HCT116 (cell line): ENCODE measurements at regions not wholly inside any gene's neighbourhood (a gene's known extent, or its start where the extent isn't known, plus 50 kb on each side); places are given as distances from the start of the nearest gene placed in this dataset.

Source experiments
- ATAC-seq: fragments of 200-7000 bp; cut with Tn5 transposase; 2 replicates; pipeline ENCODE4 v1.9.1; 2020; ENCODE audit warnings: mild to moderate bottlenecking, moderate library complexity
- BruUV-seq: library from RNA; stranded (reverse); fragments of 400-500 nt; replicated peaks from 2 replicates; lab custom pipeline; 2021; lab: Mats Ljungman, UMichigan
- CTCF ChIA-PET: fragments of 300-600 bp; sonication (Branson Sonifier 250); formaldehyde crosslinking; loops from one replicate; lab custom pipeline; 2021; ENCODE audit warnings: antibody characterized with exemption; lab: Charles Lee
- POLR2A ChIA-PET: fragments of 300-600, 350-600 bp; sonication (Branson Sonifier 250); formaldehyde crosslinking; loops from one replicate; lab custom pipeline; 2021; ENCODE audit warnings: antibody characterized with exemption; lab: Charles Lee
- RAD21 ChIA-PET, 2 experiments: fragments of 300-600 bp; sonication (Branson Sonifier 250); formaldehyde crosslinking; loops; one replicate each; lab custom pipeline; 2023; ENCODE audit warnings: low total read pairs in 2 of 2; ENCODE audit not compliant: uncharacterized antibody in 2 of 2, unreplicated experiment in 2 of 2, low non-redundant PET in 1 of 2; lab: Charles Lee
- DNase-seq: peaks from one replicate; pipeline ENCODE4 v3.0.0-alpha.2; 2010; ENCODE audit warnings: low read depth, low spot score
- H2AFZ ChIP-seq: fragments of 200-600 bp; shearing (Covaris generic), sonication (generic); 2 replicates; pipeline ENCODE4 v1.6.1; 2017; ENCODE audit warnings: low read depth, mixed run types, mixed read lengths, antibody characterized with exemption, low read length; ENCODE audit not compliant: poor library complexity, severe bottlenecking
- H3K27ac ChIP-seq: 2 replicates; pipeline ENCODE4 v1.5.1; 2012; ENCODE audit warnings: low read depth, low read length
- H3K27me3 ChIP-seq: fragments of 200-600 bp; sonication (generic); 2 replicates; pipeline ENCODE4 v1.6.1; 2016; ENCODE audit warnings: mixed run types, low read length, mixed read lengths; ENCODE audit not compliant: insufficient read depth
- H3K36me3 ChIP-seq, 2 experiments: fragments of 200-500 bp in 1 of 2; fragments of 200-600 bp in 1 of 2; sonication (Bioruptor generic) in 1 of 2; sonication (generic) in 1 of 2; 2 replicates each; pipeline versions ENCODE4 v1.5.1 to v1.6.1; 2014 to 2016; ENCODE audit warnings: low read length in 2 of 2, inconsistent platforms in 1 of 2, mixed read lengths in 1 of 2, mixed run types in 1 of 2; ENCODE audit not compliant: insufficient read depth in 2 of 2, control insufficient read depth in 1 of 2
- H3K4me1 ChIP-seq, 2 experiments: fragments of 200-600 bp in 1 of 2; sonication (generic) in 1 of 2; 2 replicates each; pipeline versions ENCODE4 v1.5.1 to v1.6.1; 2012 to 2017; ENCODE audit warnings: low read length in 2 of 2, inconsistent platforms in 1 of 2, mild to moderate bottlenecking in 1 of 2, mixed read lengths in 1 of 2, mixed run types in 1 of 2, moderate library complexity in 1 of 2; ENCODE audit not compliant: insufficient read depth in 2 of 2, control insufficient read depth in 1 of 2
- H3K4me2 ChIP-seq: fragments of 200-600 bp; sonication (generic); 2 replicates; pipeline ENCODE4 v1.6.1; 2017; ENCODE audit warnings: mixed run types, low read length, mixed read lengths
- H3K4me3 ChIP-seq, 2 experiments: fragments of 200-600 bp in 1 of 2; sonication (generic) in 1 of 2; replicated peaks in 1 of 2; 2 replicates each; pipeline ENCODE4 v1.5.1; 2011 to 2016; ENCODE audit warnings: low read length in 2 of 2, control low read depth in 1 of 2, low read depth in 1 of 2, mild to moderate bottlenecking in 1 of 2, mixed read lengths in 1 of 2, mixed run types in 1 of 2
- H3K79me2 ChIP-seq: fragments of 200-600 bp; sonication (generic); 2 replicates; pipeline ENCODE4 v1.6.1; 2017; ENCODE audit warnings: mild to moderate bottlenecking, mixed run types, low read length, moderate library complexity, mixed read lengths; ENCODE audit not compliant: insufficient read depth
- H3K9ac ChIP-seq: fragments of 200-600 bp; sonication (generic); 2 replicates; pipeline ENCODE4 v1.6.1; 2016; ENCODE audit warnings: low read length, mixed read lengths
- H3K9me2 ChIP-seq: fragments of 200-600 bp; sonication (generic), shearing (Covaris generic); 2 replicates; pipeline ENCODE4 v1.6.1; 2017; ENCODE audit warnings: mixed run types, mild to moderate bottlenecking, moderate library complexity; ENCODE audit not compliant: insufficient read depth
- H3K9me3 ChIP-seq, 2 experiments: fragments of 200-500 bp in 1 of 2; fragments of 200-600 bp in 1 of 2; sonication (Bioruptor generic) in 1 of 2; sonication (generic) in 1 of 2; 2 replicates each; pipeline ENCODE4 v1.6.1; 2014 to 2017; ENCODE audit warnings: low read length in 2 of 2, mixed read lengths in 2 of 2, inconsistent platforms in 1 of 2, low read depth in 1 of 2, mild to moderate bottlenecking in 1 of 2, mixed run types in 1 of 2, moderate library complexity in 1 of 2; ENCODE audit not compliant: control insufficient read depth in 1 of 2, insufficient read depth in 1 of 2
- H4K20me1 ChIP-seq: fragments of 200-600 bp; sonication (generic), shearing (Covaris generic); 2 replicates; pipeline ENCODE4 v1.6.1; 2017; ENCODE audit warnings: mixed run types, mild to moderate bottlenecking, moderate library complexity; ENCODE audit not compliant: insufficient read depth
- ATF3 ChIP-seq: IDR thresholded peaks from 2 replicates; pipeline ENCODE4 v1.6.1; 2012
- EZH2 ChIP-seq: fragments of 200-600 bp; sonication (generic); IDR thresholded peaks from 2 replicates; pipeline ENCODE4 v1.6.1; 2017; ENCODE audit warnings: antibody characterized with exemption, mixed run types
- JUND ChIP-seq: IDR thresholded peaks from 2 replicates; pipeline ENCODE4 v1.6.1; 2012
- REST ChIP-seq: IDR thresholded peaks from 2 replicates; pipeline ENCODE4 v1.6.1; 2012; ENCODE audit warnings: low read depth
- TCF7L2 ChIP-seq: IDR thresholded peaks from 2 replicates; pipeline ENCODE4 v1.7.0; 2011; ENCODE audit warnings: borderline replicate concordance, inconsistent platforms; ENCODE audit not compliant: insufficient read depth, insufficient read length; ENCODE audit errors: extremely low read depth
- YY1 ChIP-seq: IDR thresholded peaks from 2 replicates; pipeline ENCODE4 v1.6.1; 2011; ENCODE audit warnings: low read length, low read depth, moderate library complexity, mild to moderate bottlenecking; ENCODE audit not compliant: insufficient replicate concordance; ENCODE audit errors: extremely low read depth
- intact Hi-C: fragments of 100-400 bp; cut with micrococcal nuclease; formaldehyde crosslinking; loops from 2 replicates; pipeline ENCODE4 v1.10.0; 2022

- no peak for TF ChIP-seq TCF7L2
- TF ChIP-seq ATF3: no peak
- TF ChIP-seq JUND: no peak
- no peak for TF ChIP-seq YY1
These were observed 144.8 kb upstream of the TACR1 start (continued) for GRCh38 chr2:75344146-75344545.

GRCh38 chr2:75342504-75343175 is 143.3 kb upstream of the TACR1 start:
- Histone ChIP-seq H3K36me3 (no peaks in the 10 kb centered on the region), H2AFZ (no peak overlapping the region), H3K4me1 (no peaks in the 10 kb centered on the region), H3K79me2 (no peaks in the 10 kb centered on the region), H3K4me2 (no peak overlapping the region), H3K9me3 (no peaks in the 10 kb centered on the region), H3K27ac (no peak overlapping the region), H3K27me3 (peaks cover 39% of the 10 kb centered on the region), H3K4me3 (no peak overlapping the region), H4K20me1 (no peaks in the 10 kb centered on the region)
- BruUV-seq: no TSS peak
- ChIA-PET CTCF (no interaction called here), RAD21 (no interaction called here)
- intact Hi-C loops: loop anchor here (5.0 kb wide), 1 partner anchor 525 kb away; no protein-coding TSS in a partner anchor
- no peak for ATAC-seq
- no peak for TF ChIP-seq ATF3
- no peak for TF ChIP-seq EZH2
- TF ChIP-seq, all 23 proteins: peak for 0
- Histone ChIP-seq H3K9me2 (no peaks in the 10 kb centered on the region), H3K9ac (no peak overlapping the region)
- DNase-seq: no peak
- POLR2A ChIA-PET: no interaction called here

- no TSS peak for BruUV-seq
- H3K4me1 ChIP-seq: no peaks in the 10 kb centered on the region
- no peak overlapping the region for H3K4me3 ChIP-seq
- peaks cover 43% of the 10 kb centered on the region for H3K27me3 ChIP-seq
- no peaks in the 10 kb centered on the region for H3K9me2 ChIP-seq
- H3K36me3 ChIP-seq: no peaks in the 10 kb centered on the region
- RAD21 ChIA-PET: no interaction called here
- no peaks in the 10 kb centered on the region for H3K9me3 ChIP-seq
- TF ChIP-seq REST: no peak
- TF ChIP-seq, all 23 proteins: peak for 0
- Histone ChIP-seq H3K4me2 (no peak overlapping the region), H2AFZ (no peak overlapping the region), H4K20me1 (no peaks in the 10 kb centered on the region), H3K27ac (no peak overlapping the region), H3K79me2 (no peaks in the 10 kb centered on the region), H3K9ac (no peak overlapping the region)
- no peak for DNase-seq
- no peak for ATAC-seq
- POLR2A ChIA-PET: no interaction called here
- intact Hi-C loops: loop anchor here (5.0 kb wide), 1 partner anchor 523 kb away; no protein-coding TSS in a partner anchor
- CTCF ChIA-PET: no interaction called here
These were observed 141.2 kb upstream of the TACR1 start for GRCh38 chr2:75340560-75340959.
